H1 (cell line): ENCODE measurements at regions not wholly inside any gene's neighbourhood (a gene's known extent, or its start where the extent isn't known, plus 50 kb on each side); places are given as distances from the start of the nearest gene placed in this dataset.

Source experiments
- CTCF ChIA-PET: fragments of 300-600 bp; sonication (Branson Sonifier 250); formaldehyde crosslinking; loops from one replicate; lab custom pipeline; 2021; ENCODE audit not compliant: partially characterized antibody; lab: Charles Lee
- POLR2A ChIA-PET: fragments of 300-600 bp; sonication (Branson Sonifier 250); formaldehyde crosslinking; loops from one replicate; lab custom pipeline; 2021; ENCODE audit warnings: inconsistent platforms; ENCODE audit not compliant: partially characterized antibody; lab: Charles Lee
- DNase-seq, 2 experiments: peaks; one replicate each; pipeline versions ENCODE4 v3.0.0 to v3.0.0-alpha.2; 2010 to 2022; ENCODE audit warnings: low spot score in 2 of 2, low read depth in 1 of 2, mixed read lengths in 1 of 2
- FAIRE-seq: peaks from 2 replicates; lab custom pipeline; 2011; peaks lifted over from hg19 to GRCh38; lab: Jason Lieb, UNC
- H2AFZ ChIP-seq: 2 replicates; pipeline ENCODE4 v1.8.1; 2012; ENCODE audit warnings: low read length, inconsistent platforms
- H2AK5ac ChIP-seq: 2 replicates; pipeline ENCODE4 v1.6.1; 2013; ENCODE audit warnings: low read depth, low read length
- H2BK120ac ChIP-seq: replicated peaks from 2 replicates; pipeline ENCODE3; 2013; ENCODE audit warnings: low read depth, low read length, inconsistent platforms
- H2BK12ac ChIP-seq: 2 replicates; pipeline ENCODE4 v1.6.1; 2013; ENCODE audit warnings: low read depth, low read length
- H2BK15ac ChIP-seq: 2 replicates; pipeline ENCODE4 v1.6.1; 2013; ENCODE audit warnings: low read length
- H2BK20ac ChIP-seq: 2 replicates; pipeline ENCODE4 v1.6.1; 2013; ENCODE audit warnings: low read length
- H2BK5ac ChIP-seq: 2 replicates; pipeline ENCODE4 v1.6.1; 2013; ENCODE audit warnings: low read depth, low read length
- H3K14ac ChIP-seq: 2 replicates; pipeline ENCODE4 v1.6.1; 2013; ENCODE audit warnings: inconsistent platforms; ENCODE audit not compliant: insufficient read length
- H3K18ac ChIP-seq: 2 replicates; pipeline ENCODE4 v1.6.1; 2013; ENCODE audit warnings: low read length; ENCODE audit errors: extremely low read depth
- H3K23ac ChIP-seq: 2 replicates; pipeline ENCODE4 v1.6.1; 2013; ENCODE audit warnings: inconsistent platforms; ENCODE audit not compliant: insufficient read length
- H3K23me2 ChIP-seq: 2 replicates; pipeline ENCODE4 v1.6.1; 2013; ENCODE audit warnings: low read depth, low read length
- H3K27ac ChIP-seq: 2 replicates; pipeline ENCODE4 v1.6.1; 2011; ENCODE audit warnings: low read depth, low read length, inconsistent platforms
- H3K27me3 ChIP-seq, 4 experiments: replicated peaks in 1 of 4; 1 replicate in 1 of 4; 2 replicates in 3 of 4; pipeline versions ENCODE4 v1.6.1 to v1.8.1; 2011 to 2013; ENCODE audit warnings: low read length in 3 of 4, mild to moderate bottlenecking in 3 of 4, inconsistent platforms in 2 of 4, mixed read lengths in 2 of 4, moderate library complexity in 1 of 4; ENCODE audit not compliant: control insufficient read depth in 3 of 4, insufficient read depth in 3 of 4; ENCODE audit errors: extremely low read depth in 1 of 4
- H3K36me3 ChIP-seq, 4 experiments: 2 replicates each; pipeline versions ENCODE4 v1.6.1 to v1.8.1; 2011 to 2013; ENCODE audit warnings: mild to moderate bottlenecking in 4 of 4, low read length in 3 of 4, moderate library complexity in 2 of 4, control low read depth in 1 of 4, inconsistent platforms in 1 of 4; ENCODE audit not compliant: insufficient read depth in 4 of 4, control insufficient read depth in 2 of 4
- H3K4ac ChIP-seq: replicated peaks from 2 replicates; pipeline ENCODE3; 2013; ENCODE audit warnings: low read length, low read depth, mixed read lengths, inconsistent platforms; ENCODE audit not compliant: insufficient read length
- H3K4me1 ChIP-seq, 4 experiments: replicated peaks in 1 of 4; 1 replicate in 1 of 4; 2 replicates in 3 of 4; pipeline versions ENCODE4 v1.6.1 to v1.8.1; 2011 to 2013; ENCODE audit warnings: low read length in 3 of 4, inconsistent platforms in 2 of 4, mixed read lengths in 1 of 4; ENCODE audit not compliant: insufficient read depth in 4 of 4, control insufficient read depth in 3 of 4
- H3K4me2 ChIP-seq, 2 experiments: 2 replicates each; pipeline versions ENCODE4 v1.6.1 to v1.8.1; 2011 to 2013; ENCODE audit warnings: low read depth in 2 of 2, low read length in 2 of 2, control low read depth in 1 of 2, inconsistent platforms in 1 of 2, mild to moderate bottlenecking in 1 of 2; ENCODE audit not compliant: insufficient read depth in 1 of 2
- H3K4me3 ChIP-seq, 4 experiments: fragments of 200-600, 300-600 bp in 1 of 4; sonication (generic), shearing (Covaris generic), sonication (Bioruptor Twin) in 1 of 4; 2 replicates each; pipeline versions ENCODE4 v1.5.1 to v1.8.1; 2011 to 2016; ENCODE audit warnings: low read length in 4 of 4, low read depth in 3 of 4, control low read depth in 2 of 4, inconsistent platforms in 2 of 4, mild to moderate bottlenecking in 2 of 4, mixed read lengths in 1 of 4, moderate library complexity in 1 of 4; ENCODE audit not compliant: insufficient read depth in 2 of 4; ENCODE audit errors: extremely low read depth in 1 of 4
- H3K56ac ChIP-seq: replicated peaks from 2 replicates; pipeline ENCODE3; 2013; ENCODE audit warnings: low read depth, mild to moderate bottlenecking, mixed read lengths, low read length, inconsistent platforms; ENCODE audit not compliant: insufficient read length
- H3K79me1 ChIP-seq: 2 replicates; pipeline ENCODE4 v1.6.1; 2013; ENCODE audit warnings: low read depth, low read length, control low read depth
- H3K79me2 ChIP-seq, 2 experiments: 2 replicates each; pipeline versions ENCODE4 v1.6.1 to v1.8.1; 2012 to 2013; ENCODE audit warnings: low read length in 2 of 2, mild to moderate bottlenecking in 2 of 2, inconsistent platforms in 1 of 2; ENCODE audit not compliant: insufficient read depth in 2 of 2, control insufficient read depth in 1 of 2
- H3K9ac ChIP-seq, 4 experiments: replicated peaks in 1 of 4; 1 replicate in 1 of 4; 2 replicates in 3 of 4; pipeline versions ENCODE4 v1.6.1 to v1.8.1; 2011 to 2013; ENCODE audit warnings: low read depth in 3 of 4, low read length in 3 of 4, control low read depth in 2 of 4, mild to moderate bottlenecking in 2 of 4, moderate library complexity in 2 of 4, inconsistent platforms in 1 of 4; ENCODE audit errors: extremely low read depth in 1 of 4
- H3K9me3 ChIP-seq, 2 experiments: 2 replicates each; pipeline versions ENCODE4 v1.6.1 to v1.8.1; 2012 to 2013; ENCODE audit warnings: mild to moderate bottlenecking in 2 of 2, moderate library complexity in 2 of 2, control low read depth in 1 of 2, inconsistent platforms in 1 of 2, low read depth in 1 of 2, low read length in 1 of 2, mixed read lengths in 1 of 2; ENCODE audit not compliant: insufficient read depth in 2 of 2
- H4K20me1 ChIP-seq, 2 experiments: replicated peaks in 1 of 2; 2 replicates each; pipeline versions ENCODE3 to v1.8.1; 2011 to 2013; ENCODE audit warnings: inconsistent platforms in 2 of 2, low read length in 2 of 2, mild to moderate bottlenecking in 1 of 2; ENCODE audit not compliant: insufficient read depth in 2 of 2, control insufficient read depth in 1 of 2
- H4K5ac ChIP-seq: 2 replicates; pipeline ENCODE4 v1.6.1; 2013; ENCODE audit warnings: low read length, low read depth, mixed read lengths, inconsistent platforms; ENCODE audit not compliant: insufficient read length
- H4K8ac ChIP-seq: 2 replicates; pipeline ENCODE4 v1.8.0; 2013; ENCODE audit warnings: mild to moderate bottlenecking, moderate library complexity, low read length, inconsistent platforms; ENCODE audit not compliant: insufficient read depth; ENCODE audit errors: extremely low read depth
- H4K91ac ChIP-seq: replicated peaks from 2 replicates; pipeline ENCODE3; 2013; ENCODE audit warnings: low read length, mixed read lengths, inconsistent platforms; ENCODE audit not compliant: insufficient read length
- EZH2 ChIP-seq: fragments of 200-600 bp; sonication (generic); IDR thresholded peaks from 2 replicates; pipeline ENCODE4 v1.7.1; 2012; ENCODE audit warnings: low read depth, mild to moderate bottlenecking, moderate library complexity, low read length, inconsistent platforms; ENCODE audit not compliant: severe bottlenecking
- KDM5A ChIP-seq: fragments of 200-600 bp; IDR thresholded peaks from 2 replicates; pipeline ENCODE4 v1.7.1; 2012; ENCODE audit warnings: mild to moderate bottlenecking, low read length, inconsistent platforms, mixed read lengths
- POLR2AphosphoS5 ChIP-seq: IDR thresholded peaks from 2 replicates; pipeline ENCODE4 v1.6.1; 2011; ENCODE audit warnings: low read depth, low read length
- POU5F1 ChIP-seq: IDR thresholded peaks from 2 replicates; pipeline ENCODE4 v1.6.1; 2011; ENCODE audit warnings: low read depth, mild to moderate bottlenecking, low read length, moderate library complexity
- TBP ChIP-seq: IDR thresholded peaks from 2 replicates; pipeline ENCODE4 v1.6.1; 2011; ENCODE audit warnings: low read depth, low read length, improper control_type of control experiment
- WGBS, 2 experiments: shearing (Covaris generic) in 1 of 2; methylation state at CpG; one replicate each; pipeline versions ENCODE4 v1.1.6 to v1.1.7; 2013 to 2015; ENCODE audit warnings: low lambda C conversion rate in 2 of 2, mixed read lengths in 2 of 2, inconsistent platforms in 1 of 2, low coverage in 1 of 2, missing lambda C conversion rate in 1 of 2; ENCODE audit not compliant: insufficient replicate concordance in 2 of 2, insufficient coverage in 1 of 2, insufficient read length in 1 of 2; ENCODE audit errors: extremely low coverage in 1 of 2, missing lambda C conversion rate in 1 of 2; 5-methylcytosine and 5-hydroxymethylcytosine counted together
- TF ChIP-seq, protein P1 (sequence below), 3 experiments: IDR thresholded peaks; 1 replicate in 2 of 3; 2 replicates in 1 of 3; pipeline versions ENCODE4 v1.5.1 to v1.6.1; 2011; ENCODE audit warnings: low read length in 3 of 3, mild to moderate bottlenecking in 3 of 3, inconsistent platforms in 2 of 3, low read depth in 1 of 3, moderate library complexity in 1 of 3; ENCODE audit not compliant: insufficient read depth in 1 of 3; ENCODE audit errors: control extremely low read depth in 1 of 3

GRCh38 chr9:100811643-100812042 lies 216.9 kb upstream of the PLPPR1 start:
- no peak for TF ChIP-seq KDM5A
- no peak for TF ChIP-seq POLR2AphosphoS5
- no peak for TF ChIP-seq EZH2
- TF ChIP-seq POU5F1 = no peak
- no peak for TF ChIP-seq TBP
- TF ChIP-seq, protein P1, sequence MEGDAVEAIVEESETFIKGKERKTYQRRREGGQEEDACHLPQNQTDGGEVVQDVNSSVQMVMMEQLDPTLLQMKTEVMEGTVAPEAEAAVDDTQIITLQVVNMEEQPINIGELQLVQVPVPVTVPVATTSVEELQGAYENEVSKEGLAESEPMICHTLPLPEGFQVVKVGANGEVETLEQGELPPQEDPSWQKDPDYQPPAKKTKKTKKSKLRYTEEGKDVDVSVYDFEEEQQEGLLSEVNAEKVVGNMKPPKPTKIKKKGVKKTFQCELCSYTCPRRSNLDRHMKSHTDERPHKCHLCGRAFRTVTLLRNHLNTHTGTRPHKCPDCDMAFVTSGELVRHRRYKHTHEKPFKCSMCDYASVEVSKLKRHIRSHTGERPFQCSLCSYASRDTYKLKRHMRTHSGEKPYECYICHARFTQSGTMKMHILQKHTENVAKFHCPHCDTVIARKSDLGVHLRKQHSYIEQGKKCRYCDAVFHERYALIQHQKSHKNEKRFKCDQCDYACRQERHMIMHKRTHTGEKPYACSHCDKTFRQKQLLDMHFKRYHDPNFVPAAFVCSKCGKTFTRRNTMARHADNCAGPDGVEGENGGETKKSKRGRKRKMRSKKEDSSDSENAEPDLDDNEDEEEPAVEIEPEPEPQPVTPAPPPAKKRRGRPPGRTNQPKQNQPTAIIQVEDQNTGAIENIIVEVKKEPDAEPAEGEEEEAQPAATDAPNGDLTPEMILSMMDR (IDR thresholded peaks at IDR 0.05; ENCODE audit: control extremely low read depth in 1 of 3, insufficient read depth in 1 of 3, low read depth in 1 of 3, low read length in 3 of 3) = no peak
- TF ChIP-seq, all 59 proteins: peak for 0

More at GRCh38 chr9:100811643-100812042, 216.9 kb upstream of the PLPPR1 start:
- Histone ChIP-seq H4K91ac (no peak overlapping the region), H3K9ac (no peak overlapping the region), H3K36me3 (no peaks in the 10 kb centered on the region), H2AFZ (no peak overlapping the region), H2BK15ac (no peak overlapping the region), H3K23me2 (no peaks in the 10 kb centered on the region), H3K14ac (no peak overlapping the region), H2BK120ac (no peak overlapping the region), H3K56ac (no peak overlapping the region), H3K9me3 (peaks cover 7 to 11% of the 10 kb centered on the region in 2 experiments; a peak in 3 of 4 replicates), H3K27ac (no peak overlapping the region), H3K18ac (no peak overlapping the region), H3K79me1 (no peaks in the 10 kb centered on the region), H2AK5ac (no peak overlapping the region), H2BK20ac (no peak overlapping the region), H3K4me3 (no peak overlapping the region), H2BK5ac (no peak overlapping the region), H2BK12ac (no peak overlapping the region), H4K20me1 (no peaks in the 10 kb centered on the region), H3K79me2 (no peaks in the 10 kb centered on the region), H3K4me1 (no peaks in the 10 kb centered on the region), H3K23ac (no peak overlapping the region), H4K5ac (no peak overlapping the region), H3K4me2 (no peak overlapping the region), H3K4ac (no peak overlapping the region), H4K8ac (no peak overlapping the region), H3K27me3 (no peaks in the 10 kb centered on the region)
- WGBS, 2 experiments = 96% methylated on average over 3 of the region's 3 CpGs; no CpG with 5 or more reads in 1 of the 2 experiments
- FAIRE-seq = no peak
- POLR2A ChIA-PET = no interaction called here
- no peak for DNase-seq
- CTCF ChIA-PET = no interaction called here
